ENCODE measurements at regions not wholly inside any gene's neighbourhood (a gene's known extent, or its start where the extent isn't known, plus 50 kb on each side); places are given as distances from the start of the nearest gene placed in this dataset.

GRCh38 chr5:31049461-31049860, 144.0 kb upstream of the CDH6 start:
- DNase-seq (ENCODE audit: low spot score), result no peak

DNA sequence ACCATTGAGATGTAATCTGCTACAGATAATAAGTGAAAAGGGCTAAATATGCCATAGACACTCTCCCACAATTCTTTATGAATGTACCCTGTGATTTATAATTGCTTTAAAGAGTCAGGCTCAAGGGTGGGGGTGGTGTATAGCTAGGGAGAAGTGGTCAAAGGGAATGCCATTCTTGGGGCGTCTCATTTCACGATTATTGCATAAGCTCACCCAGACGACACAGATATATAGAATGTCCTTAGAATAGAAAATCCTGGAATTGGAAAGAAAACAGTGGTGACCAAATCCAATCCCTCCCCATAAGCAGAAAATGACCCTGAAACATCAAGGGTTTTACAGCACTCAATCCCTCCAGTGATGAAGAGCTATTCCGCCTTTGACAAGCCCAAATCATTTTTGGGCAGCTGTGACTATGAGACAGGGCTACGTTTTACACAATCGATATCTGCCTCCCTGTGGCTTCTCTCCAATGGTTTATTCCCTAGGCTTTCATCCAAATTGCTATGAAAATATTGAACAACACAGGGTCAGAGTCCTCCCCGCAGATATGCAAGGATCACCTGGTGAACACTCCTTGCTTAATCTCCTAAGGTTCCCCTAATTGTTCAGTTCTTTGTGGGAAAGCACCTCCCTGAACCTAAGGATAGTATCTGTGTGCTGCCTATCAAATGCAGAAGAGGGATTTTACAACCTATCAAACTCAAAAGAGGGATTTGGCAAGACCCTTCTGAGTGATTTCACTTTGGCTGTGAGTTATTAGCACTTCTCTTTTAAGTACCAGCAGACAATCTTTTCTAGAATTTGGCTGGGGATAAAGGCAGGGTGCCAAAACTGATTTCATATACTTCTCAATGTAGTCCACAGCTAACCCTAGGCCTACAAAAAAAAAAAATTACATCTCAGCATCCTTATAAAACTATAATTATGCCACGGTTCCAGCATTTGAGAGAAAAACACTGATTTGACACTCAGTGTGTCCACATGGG, 144.9 kb upstream of the CDH6 start:
- no peak for DNase-seq (ENCODE audit: low spot score)

- DNase-seq (ENCODE audit: low spot score), result no peak
Measured at GRCh38 chr5:31047621-31048020, 145.9 kb upstream of the CDH6 start.

DNA sequence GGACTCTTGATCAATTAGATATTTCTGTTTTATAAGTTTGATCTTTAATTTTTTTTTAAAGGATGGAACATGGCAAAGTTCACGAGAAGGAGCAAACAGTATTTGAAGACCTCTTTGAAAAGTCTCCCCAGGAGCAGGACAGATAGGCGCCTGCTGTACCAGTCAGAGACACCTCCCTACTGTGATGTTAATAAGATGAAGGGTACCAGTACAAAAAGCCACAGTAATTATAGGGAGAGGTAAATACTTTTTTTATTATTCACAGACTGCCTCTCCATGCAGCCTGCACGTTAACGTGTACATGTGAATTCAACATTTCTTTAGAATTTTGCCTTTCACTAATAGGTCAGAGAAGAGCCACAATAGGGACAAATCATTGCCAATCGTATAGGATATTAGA, 146.5 kb upstream of the CDH6 start:
- DNase-seq (ENCODE audit: low spot score), result no peak

GRCh38 chr5:31036411-31036810, 157.1 kb upstream of the CDH6 start:
- DNase-seq (ENCODE audit: low spot score), result no peak

GRCh38 chr5:31033295-31033694, 160.2 kb upstream of the CDH6 start:
- DNase-seq (ENCODE audit: low spot score), result no peak

- DNase-seq (ENCODE audit: low spot score), result no peak
Measured at GRCh38 chr5:31029925-31030324, 163.6 kb upstream of the CDH6 start.

DNA sequence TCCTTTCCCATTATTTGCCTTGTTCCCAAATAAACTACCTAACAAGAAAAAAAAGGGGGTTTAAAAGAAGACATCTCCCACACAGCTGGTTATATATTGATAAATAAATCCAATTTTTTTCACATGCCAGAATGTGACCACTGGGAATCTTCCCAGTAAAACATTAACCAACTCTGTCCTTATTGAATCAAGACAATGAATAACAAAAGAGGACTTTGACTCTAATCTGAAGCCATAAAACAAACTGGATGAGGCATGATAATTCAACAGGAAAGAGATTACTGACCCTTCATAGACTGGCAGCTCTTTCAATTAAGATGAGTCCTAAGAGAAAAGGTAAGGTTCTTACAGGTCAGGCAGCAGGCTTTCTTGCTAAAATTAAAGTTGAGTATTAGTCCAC, 165.8 kb upstream of the CDH6 start:
- no peak for DNase-seq (ENCODE audit: low spot score)

DNA sequence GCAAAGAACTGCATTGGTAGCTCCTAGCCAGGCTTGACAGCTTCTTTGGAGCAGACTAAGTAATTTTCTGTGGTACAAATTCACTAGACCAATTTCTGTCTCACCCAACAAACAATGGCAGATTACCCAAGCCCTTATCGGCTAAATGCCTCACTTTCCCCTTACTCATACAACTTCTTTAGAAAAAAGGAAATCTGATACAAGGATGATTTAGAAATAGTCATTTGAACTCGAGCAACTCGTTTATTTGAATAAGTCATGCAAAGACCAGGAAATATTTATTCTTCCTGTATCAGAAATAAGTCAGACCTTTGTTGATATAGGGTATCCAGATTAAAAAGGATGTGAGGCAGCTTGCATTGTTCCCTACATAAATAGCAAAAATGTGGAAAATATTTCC, 170.4 kb upstream of the CDH6 start:
- no peak for DNase-seq (ENCODE audit: low spot score)

DNA sequence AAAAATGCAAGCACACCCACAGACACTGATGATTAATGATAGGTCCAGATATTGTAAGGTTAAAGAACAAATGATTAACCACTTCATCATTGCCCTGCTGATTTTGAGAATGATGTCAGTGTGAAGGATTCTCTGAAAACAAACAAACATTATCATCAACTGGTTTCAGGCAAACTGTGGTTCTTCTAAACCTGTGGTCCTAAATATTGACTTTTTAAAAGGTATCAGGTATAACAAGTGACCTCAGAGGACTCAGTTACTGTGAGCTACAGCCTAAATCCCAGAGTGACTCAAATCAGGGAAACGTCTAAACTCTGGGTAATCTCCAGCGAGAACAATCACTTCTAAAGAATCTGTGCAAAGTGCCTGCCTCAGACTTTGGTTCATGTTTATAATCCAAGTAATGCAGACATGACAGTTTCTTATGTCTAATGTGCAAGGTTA, 172.3 kb upstream of the CDH6 start:
- DNase-seq (ENCODE audit: low spot score), result no peak

GRCh38 chr5:31008231-31008630, 185.3 kb upstream of the CDH6 start:
- no peak for DNase-seq (ENCODE audit: low spot score)

DNA sequence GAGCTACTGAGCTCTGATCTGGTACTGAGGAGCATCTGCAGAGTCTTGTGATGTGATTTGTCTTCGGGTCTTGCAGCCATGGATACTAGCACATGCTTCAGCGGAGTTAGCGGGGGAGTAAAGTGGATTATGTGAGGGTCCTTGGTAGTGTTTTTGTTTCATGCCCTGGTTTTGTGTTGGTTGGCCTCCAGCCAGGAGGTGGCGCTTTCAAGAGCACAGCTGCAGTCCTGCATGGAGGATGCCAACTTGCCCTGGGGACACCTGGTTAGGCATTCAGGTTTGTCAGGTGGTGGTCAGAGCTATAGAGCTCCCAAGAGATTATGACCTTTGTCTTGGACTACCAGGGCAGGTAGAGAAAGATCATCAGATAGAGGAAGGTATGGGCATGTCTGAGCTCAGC, 185.8 kb upstream of the CDH6 start:
- DNase-seq (ENCODE audit: low spot score), result no peak

DNA sequence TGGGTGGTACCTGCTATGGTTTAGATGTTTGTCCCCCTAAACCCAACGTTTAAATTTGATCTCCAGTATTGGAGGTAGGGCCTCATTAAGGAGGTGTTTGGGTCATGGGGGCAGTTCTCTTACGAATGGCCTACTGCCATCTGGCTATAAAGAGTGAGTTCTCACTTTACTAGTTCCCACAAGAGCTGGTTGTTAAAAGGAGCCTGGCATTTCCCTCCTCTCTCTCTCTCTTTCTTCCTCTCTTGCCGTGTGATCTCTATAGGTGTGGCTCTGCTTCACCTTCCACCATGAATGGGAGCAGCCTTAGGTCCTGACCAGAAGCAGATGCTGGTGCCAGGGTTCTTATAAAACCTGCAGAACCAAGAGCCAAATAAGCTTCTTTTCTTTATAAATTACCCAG, 193.2 kb upstream of the CDH6 start:
- no peak for DNase-seq (ENCODE audit: low spot score)

- DNase-seq (ENCODE audit: low spot score), result no peak
Measured at GRCh38 chr5:30997681-30998080, 195.8 kb upstream of the CDH6 start.

- DNase-seq (ENCODE audit: low spot score), result no peak
Measured at GRCh38 chr5:30994902-30995301, 198.6 kb upstream of the CDH6 start.

DNA sequence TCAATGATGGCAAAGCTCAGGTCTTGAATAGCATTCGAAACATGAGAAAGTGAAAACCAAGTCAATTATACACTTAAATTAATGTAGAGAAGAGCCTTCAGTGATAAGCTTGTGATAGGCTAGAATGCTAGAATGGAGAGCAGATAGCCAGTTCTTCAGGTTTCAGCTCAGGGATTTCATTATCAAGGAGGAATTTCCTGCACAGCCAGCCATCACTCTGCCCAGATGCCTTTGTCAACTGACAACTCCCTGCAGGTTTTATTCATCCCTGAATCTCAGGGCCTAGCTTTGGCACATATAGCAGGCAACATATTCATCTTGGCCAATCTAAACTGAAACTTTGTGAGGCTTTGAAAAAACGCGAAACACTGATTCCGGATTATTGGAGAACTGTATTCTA, 199.3 kb upstream of the CDH6 start:
- no peak for DNase-seq (ENCODE audit: low spot score)

DNA sequence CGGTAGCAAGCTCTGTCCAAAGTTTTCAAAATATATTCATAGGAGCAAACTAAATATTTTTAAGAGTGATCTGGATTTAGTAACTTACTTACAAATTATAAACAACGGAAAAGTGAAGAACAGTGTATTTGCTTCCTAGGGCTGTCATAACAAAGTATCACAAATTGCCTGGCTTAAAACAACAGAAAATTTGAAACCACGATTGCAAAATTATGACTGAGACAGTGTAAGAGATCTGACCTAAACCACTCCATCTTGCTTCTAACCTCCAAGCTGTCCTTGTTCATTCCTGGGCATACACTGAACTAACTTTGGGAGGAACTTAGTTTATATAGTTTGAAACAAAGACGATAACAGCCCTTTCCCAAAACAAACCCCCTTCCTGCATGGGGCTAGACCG, 202.0 kb upstream of the CDH6 start:
- no peak for DNase-seq (ENCODE audit: low spot score)

GRCh38 chr5:30981576-30981975, 211.9 kb upstream of the CDH6 start:
- no peak for DNase-seq (ENCODE audit: low spot score)

- DNase-seq (ENCODE audit: low spot score), result no peak
Measured at GRCh38 chr5:30968971-30969370, 224.5 kb upstream of the CDH6 start.

DNA sequence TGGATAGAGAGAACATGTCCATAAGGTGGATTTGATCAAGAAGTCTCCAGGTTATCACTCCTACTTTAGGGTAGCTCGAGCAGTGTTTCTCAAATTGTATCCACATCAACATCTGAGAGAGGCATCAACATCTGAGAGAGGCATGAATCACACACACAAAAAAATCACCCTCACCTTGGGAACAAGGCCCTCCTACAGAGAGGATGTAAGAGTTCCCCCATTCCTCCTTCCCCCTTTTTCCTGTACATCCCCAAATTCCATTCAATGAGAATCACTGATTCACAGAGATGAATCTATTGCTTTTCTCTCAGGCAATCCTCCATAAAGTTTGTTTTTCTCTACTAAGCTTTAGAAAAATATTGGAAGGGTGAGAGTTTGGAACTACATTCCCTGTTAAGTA, 233.4 kb upstream of the CDH6 start:
- no peak for DNase-seq (ENCODE audit: low spot score)

- DNase-seq (ENCODE audit: low spot score), result no peak
Measured at GRCh38 chr5:30959238-30959637, 234.2 kb upstream of the CDH6 start.

DNA sequence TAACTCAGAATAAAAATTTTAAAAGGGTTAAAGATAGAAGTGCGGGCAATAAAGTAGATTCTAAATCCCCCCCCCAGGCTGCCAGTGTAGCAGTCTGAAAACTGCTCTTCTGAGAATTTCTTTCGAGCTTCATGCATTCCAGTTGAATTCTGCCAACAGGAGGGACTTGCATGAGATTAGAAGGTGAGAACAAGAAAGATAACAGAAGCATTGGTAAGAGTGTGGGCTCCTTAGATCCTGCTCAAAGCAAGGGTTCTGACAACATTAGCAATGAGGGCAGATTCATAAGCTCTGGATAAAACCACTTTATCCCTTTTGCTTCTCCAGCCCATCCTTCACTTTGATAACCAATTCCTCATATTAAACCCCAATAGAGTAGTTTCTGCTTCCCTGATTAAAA, 235.9 kb upstream of the CDH6 start:
- no peak for DNase-seq (ENCODE audit: low spot score)

DNA sequence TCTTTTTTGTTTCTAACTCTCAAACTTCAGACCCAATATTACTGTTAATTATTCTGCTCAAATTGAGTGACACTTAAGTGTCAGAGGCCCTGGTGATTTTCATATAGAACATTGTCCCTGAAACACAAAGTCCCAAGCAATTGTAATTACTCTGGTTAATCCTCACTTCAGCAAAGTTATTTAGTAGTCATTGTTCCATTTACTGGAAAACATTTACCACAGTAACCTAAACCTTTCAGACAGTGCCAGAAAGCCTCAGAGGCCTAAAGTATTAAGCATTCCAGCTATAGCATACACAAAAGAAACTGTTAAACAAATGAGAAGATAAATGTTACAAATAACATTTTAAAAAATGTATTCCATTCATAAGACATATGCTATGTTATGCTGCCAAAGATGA, 237.2 kb upstream of the CDH6 start:
- no peak for DNase-seq (ENCODE audit: low spot score)

DNA sequence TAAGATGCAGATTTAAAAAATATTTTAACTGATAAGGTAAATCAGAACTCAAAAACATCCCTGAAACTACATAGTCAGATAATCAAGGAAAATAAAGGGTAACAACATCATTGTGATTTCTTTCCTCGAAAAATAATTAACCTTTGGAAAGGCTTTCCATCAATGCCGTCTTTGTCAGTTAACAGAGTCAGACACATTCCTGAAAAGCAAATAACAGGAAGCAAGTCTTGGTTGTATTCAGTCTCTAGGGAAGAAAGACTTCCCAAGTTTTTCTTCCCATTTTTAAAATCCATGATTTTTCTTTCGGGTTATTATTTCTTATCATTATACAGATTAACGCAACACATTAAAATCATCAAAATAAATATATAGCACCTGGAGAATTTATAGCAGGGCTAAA, 256.4 kb upstream of the CDH6 start:
- peak; percentile 81 for DNase-seq (ENCODE audit: low spot score)

Data from SK-N-DZ (cell line).